DMS 273 treated with DMSO at 0.1 percent for 48 hours (cell line): ENCODE measurements at regions not wholly inside any gene's neighbourhood (a gene's known extent, or its start where the extent isn't known, plus 50 kb on each side); places are given as distances from the start of the nearest gene placed in this dataset.
"Not testable (repeated sequence)": the region's sequence is repeated elsewhere in the genome, so short reads cannot be mapped to it uniquely, and the experiment has no call there.

Source experiments
- DNase-seq: peaks from one replicate; lab custom pipeline; 2025; lab: John Stamatoyannopoulos, UW

DNA sequence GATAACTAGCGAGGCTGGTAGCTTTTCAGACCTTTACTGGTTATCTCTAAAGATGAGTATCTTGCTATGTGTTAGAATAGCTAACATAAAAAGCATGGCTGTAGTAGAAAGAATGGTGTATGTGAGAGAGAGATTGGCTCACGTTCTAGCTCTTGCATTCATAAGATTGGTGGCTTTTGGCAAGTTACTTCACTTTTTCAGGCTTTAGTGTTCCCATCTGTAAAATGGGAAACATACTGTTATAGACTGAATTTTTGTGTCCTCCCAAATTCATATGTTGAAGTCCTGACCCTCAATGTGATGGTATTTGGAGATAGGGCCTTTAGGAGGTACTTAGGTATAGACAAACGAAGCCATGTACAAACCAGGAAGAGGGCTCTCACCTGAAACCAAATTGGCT lies 302.4 kb upstream of the KLF4 start:
- DNase-seq, result no peak

DNA sequence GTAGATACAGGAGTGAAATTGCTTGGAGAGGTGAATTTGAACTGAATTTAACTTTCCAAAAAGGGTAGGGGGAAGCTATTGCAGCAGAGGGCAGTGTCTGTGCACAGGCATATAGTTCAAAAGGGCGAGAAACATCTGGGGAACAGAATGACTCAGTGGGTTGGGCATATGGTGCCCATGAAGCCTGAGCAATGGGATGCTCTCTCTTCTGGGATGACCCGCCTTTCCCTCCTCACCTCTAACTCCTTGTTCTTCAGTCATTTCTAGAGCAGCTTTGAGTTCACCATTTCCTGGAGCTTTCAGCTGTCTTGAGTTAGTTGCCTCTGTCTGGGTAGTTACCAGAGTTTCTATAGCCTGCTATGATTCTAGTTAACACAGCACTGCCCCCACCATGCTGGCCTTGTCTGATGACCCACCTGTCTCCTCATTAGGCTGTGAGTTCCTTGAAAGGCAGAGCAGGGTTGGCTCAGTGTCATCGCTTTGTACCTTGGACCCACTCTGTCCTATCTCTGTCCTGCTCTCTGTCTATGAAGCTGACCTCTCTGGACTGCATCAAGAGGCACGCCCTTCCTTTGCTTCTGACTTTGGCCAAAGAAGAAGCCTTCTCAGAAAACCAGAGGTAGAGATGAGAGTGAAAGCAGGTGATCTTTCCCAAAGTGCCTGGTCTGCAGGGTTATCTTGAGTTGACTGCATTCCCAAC lies 299.6 kb upstream of the KLF4 start:
- DNase-seq, result no peak

DNA sequence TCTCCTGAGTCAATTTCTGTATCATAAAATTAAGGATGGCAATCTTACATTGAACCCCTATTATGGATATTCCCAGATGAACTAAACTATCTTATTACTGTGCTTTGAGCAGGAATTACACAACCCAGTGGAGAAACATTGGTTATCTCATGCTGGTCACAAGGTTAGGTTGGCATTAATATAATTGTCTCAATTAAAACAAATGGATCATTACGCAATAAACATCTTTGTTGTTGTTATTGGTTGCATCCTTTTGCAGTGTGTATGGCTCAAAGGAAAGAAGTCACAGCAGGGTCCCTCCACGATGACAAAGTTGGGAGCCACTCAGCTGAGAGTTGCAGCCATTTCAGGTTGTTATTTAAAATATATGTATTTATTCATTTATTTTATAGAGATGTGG lies 297.0 kb upstream of the KLF4 start:
- no peak for DNase-seq

DNA sequence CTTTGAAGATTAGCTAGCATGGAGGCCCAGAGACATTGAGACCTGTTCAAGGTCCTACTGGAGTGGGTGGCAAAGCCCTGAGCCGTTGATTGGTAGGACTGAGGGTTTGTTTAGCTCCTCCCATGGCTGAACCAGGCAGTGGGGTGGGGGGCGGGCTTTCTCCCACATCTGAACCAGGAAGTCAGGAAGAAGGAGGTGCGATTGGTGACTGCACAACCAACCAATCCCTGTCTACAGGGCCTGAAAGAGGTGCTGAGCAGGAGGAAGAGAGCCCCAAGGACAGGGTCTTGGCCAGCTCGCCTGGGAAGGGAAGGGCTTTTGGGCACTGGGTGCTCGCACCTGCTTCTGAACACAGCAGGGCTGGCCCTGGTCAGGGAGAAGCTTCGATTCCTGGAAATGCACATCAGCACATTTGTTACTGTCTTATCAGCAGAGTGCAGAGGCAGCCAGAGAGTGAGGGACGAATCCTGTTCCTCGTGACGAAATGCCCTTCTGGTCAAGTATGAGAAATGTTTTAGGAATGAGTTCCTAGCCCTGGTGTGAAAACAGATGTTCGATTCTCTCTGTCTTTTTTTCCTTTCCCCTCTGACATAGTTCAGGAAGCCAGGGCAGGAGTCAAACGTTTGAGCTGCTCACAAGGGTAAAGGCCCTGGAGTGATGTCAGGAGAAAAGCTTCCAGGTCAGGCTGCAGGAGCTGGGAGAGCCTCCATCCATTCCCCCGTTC lies 294.8 kb upstream of the KLF4 start:
- DNase-seq, result no peak

DNA sequence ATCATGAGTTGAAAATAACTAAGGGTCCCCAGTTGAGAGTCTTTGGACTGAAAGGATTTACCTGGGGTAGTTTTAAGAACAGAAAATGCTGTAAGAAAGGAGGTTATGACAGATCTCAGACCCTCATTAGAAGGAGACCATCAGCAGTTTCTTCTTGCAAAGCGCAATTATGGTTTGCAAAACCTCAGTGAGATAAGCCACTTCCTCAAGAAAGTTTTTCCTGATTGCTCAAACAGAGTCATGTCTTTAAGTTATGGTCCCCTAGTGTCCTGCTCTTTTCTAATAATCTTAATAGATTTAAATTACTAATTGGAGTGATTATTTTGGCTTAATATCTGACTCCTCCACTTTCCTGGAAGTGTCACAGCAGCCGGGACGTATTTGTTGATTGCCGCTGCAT lies 293.2 kb upstream of the KLF4 start:
- DNase-seq, result no peak

DNA sequence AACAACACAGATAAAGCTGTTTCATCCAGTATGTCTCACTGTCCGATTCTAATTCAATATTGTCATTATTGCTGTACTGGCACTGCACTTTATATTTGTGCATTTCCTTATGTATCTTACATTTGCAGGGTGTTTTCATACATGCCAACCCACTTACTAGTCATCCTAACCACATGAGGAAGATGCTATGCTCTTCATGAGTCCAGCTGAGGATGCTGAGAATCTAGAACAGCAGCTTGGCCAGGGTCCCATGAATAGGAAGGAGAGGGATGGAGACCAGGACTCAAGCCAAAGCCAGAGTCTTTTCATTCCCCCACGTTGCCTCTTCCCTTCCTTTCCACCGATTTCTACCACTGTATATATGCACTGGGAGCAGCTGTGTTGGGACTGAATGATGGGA lies 292.8 kb upstream of the KLF4 start:
- no peak for DNase-seq

DNA sequence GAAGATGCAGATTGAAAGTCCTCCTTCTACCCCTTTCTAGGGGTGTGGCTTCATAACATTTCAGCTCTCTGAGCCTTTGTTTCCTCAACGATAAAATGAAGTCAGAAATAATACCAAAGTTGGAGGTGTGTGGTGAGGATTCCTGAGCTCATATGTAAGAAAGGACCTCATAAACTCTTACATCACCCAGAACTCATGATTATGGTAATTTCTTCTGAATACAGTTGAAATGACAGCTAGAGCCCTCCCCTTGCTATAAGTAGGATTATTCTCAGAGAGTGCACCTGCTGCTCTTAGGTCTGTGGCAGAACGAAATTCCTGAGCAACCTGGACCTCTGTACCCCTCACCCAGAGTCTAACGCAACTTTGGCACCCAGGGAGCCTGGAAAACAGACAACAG lies 291.4 kb upstream of the KLF4 start:
- DNase-seq, result no peak

DNA sequence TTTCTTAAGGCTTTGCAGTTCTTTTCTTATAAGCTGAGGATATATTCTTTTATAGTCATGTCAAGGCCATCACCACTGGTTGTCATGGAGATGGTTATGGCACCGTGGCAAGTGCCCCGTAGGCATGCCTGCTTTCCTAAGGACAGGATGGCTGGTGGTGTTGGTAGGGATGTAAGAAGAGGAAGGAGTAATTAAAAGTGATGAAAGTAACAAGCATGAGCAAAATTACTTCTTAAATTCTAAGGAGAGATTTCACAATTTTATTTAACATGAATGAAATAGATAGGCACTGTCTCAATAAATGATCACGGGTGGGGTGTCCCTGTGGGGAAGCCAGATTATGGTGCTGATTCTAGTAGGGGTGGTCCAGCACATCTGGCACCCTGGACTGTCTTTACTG lies 290.2 kb upstream of the KLF4 start:
- no peak for DNase-seq

DNA sequence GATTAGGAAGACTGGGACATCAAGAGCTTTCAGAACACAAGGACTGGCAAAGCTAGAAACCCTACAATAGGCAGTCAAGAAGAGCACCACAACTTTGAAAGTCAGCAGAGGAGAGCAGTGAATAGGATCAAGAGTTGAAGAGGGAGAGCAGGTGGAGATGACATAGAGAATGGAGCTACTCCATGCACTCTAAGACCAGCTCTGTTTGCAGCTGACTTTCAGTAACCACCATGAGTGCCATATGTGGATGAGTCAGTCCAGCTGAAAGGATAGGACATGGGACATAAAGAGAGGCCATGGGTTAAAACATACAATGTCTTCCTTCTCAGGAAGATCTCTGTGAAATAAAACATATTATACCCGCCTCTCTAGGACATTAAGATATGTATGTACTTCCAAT lies 289.1 kb upstream of the KLF4 start:
- DNase-seq, result no peak

DNA sequence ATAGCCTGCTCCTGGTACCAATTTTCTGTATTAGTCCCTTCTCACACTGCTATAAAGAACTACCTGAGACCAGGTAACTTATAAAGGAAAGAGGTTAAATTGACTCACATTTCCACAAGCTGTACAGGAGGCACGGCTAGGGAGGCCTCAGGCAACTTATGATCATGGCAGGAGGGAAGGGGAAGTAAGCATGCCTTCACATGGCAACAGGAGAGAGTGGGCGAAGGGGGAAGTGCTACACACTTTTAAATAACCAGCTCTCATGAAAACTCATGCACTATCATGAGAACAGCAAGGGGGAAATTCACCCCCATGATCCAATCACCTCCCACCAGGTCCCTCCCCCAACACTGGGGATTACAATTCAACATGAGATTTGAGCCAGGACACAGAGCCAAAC lies 284.5 kb upstream of the KLF4 start:
- DNase-seq, result not testable (repeated sequence)

DNA sequence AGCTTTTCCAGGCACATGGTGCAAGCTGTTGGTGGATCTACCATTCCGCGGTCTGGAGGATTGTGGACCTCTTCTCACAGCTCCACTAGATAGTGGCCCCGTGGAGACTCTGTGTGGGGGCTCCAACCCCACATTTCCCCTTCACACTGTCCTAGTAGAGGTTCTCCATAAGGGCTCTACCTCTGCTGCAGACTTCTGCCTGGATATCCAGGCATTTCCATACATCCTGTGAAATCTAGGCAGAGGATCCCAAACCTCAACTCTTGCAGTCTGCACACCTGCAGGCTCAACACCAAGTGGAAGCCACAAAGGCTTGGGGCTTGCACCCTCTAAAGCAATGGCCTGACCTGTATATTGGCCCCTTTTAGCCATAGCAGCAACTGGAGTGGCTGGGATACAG lies 283.4 kb upstream of the KLF4 start:
- no peak for DNase-seq

DNA sequence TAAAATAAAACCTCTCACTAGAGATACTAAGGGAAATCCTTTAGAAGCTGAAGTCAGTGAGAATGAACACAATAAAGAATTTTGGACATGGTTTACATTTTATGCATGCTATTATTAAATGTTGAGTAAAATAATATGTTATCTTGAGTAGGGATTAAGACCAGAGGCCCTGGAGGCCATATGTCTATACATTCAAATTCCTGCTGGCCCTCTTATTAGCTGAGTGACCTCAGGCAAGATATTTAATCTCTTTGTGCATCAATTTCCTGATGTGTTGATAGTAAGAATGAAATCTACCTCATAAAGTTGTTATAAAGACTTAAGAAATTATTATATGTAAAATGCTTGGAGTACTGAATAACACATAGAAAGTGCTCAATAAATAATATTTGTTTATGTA lies 281.1 kb upstream of the KLF4 start:
- no peak for DNase-seq

DNA sequence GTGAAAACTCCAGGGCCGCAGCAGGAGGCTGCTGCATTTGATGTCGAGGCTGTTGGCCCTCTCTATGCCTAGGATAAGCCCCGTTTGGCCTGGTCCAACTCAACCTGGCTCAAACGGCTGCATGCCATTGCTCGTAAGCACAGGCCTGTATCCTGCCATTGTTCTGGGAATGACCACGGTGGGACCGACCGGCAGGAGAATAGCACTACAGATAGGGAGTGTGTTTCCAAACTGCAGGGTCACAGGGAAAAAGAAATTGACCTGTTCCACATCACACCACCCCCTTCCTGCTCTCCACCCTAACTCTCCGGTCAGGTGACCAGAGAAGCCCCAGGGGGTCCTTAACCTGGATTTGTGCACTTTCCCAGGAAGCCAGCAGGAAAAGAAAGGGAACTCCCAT lies 278.7 kb upstream of the KLF4 start:
- DNase-seq, result no peak

DNA sequence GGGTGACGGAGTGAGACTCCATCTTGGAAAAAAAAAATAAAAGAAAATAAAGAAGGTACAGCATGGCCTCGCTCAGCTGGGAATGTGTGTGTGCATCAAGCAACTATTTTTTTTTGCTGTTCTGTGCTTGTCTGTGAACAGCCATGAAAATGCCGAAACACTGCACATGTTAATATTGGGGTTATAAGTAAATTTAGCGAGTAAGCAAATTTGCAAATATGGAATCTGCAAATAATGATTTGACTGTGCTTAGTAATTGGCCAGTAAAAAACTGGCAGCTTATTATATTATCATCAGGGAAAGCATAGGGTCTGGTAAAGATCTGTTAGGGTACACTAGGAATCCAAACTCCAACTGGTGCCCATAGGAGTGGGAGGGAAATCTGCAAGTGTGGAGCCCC lies 278.1 kb upstream of the KLF4 start:
- no peak for DNase-seq

DNA sequence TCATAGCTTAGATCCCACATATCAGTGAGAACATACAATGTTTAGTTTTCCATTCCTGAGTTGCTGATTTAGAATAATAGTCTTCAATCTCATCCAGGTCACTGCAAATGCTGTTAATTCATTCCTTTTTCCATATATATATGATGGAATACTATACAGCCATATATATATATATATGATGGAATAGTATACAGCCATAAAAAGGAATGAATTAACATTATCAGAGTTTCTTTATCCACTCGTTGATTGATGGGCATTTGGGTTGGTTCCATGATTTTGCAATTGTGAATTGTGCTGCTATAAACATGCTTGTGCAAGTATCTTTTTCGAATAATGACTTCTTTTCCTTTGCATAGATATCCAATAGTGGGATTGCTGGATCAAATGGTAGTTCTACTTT lies 273.9 kb upstream of the KLF4 start:
- DNase-seq, result not testable (repeated sequence)

DNA sequence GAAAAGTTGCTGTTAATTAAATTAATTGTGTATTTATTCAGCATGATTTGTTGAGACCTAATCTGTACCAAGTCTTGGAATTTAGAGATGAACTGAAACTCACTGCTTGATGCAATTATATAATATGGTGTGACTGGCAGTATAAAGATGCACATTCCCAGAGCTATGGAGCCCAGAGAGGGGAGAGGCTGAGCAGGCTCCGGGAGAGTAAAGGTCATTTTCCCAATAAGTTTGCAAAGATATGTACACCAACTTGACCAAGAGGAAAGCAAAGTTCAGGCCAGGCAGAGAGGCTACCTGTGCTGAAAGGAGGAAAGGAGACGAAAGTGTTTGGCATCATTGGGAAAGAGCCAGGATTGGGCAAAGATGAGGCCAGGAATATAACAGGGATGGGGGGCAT lies 271.7 kb upstream of the KLF4 start:
- DNase-seq, result no peak

DNA sequence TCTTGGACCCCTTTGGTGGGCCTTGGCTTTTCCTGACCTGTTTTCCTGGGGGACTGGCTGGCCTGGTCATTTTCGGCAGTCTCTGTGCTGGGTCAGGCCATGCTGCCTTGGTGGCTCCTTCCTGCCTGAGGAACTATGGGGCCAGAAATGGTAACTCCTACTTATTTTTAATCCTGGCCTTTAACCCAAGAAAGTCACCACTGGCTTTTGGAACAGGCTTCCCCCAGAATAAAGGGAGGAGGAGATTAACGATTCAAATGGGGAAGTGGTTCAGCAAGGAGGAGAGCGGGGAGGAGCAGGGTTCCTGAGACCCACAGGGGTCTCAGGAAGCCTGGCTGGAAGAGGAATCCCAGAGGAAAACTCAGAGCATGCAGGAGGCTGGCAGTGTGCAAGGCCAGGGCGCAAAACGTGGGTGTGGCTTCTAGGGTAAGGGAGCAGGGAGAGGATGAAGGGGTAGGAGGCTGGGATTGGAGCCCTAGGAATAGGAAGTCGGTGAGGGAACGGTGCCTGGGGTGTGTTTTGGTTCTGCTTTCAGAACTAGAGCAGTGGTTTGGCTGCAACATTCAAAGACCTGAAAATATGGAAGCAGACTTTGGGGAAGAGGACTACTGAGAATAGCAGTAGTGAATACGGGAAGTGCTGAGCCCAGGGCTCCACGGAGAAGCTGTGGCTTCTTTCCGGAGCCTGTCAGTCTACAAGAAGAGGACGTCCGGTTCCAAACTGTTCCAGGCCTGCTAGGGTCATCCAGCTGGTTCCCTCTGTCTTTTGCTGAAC lies 271.1 kb upstream of the KLF4 start:
- DNase-seq, result no peak

DNA sequence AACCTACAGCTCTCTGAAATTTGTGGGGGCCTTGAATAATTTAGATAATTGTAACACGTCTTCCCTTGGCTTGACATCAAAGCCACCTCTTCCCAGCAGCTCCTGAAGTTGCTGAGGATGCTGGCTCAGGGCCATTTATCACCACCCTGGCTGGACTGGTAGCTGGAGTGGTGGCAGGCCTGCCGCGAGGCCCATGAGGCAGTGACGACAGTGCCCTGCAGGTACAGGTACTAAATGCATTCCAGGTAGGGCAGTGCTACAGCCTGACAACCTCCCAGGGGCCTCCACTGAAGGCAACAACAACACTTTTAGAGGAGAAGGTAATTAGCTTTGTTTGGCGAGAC lies 270.2 kb upstream of the KLF4 start:
- no peak for DNase-seq

DNA sequence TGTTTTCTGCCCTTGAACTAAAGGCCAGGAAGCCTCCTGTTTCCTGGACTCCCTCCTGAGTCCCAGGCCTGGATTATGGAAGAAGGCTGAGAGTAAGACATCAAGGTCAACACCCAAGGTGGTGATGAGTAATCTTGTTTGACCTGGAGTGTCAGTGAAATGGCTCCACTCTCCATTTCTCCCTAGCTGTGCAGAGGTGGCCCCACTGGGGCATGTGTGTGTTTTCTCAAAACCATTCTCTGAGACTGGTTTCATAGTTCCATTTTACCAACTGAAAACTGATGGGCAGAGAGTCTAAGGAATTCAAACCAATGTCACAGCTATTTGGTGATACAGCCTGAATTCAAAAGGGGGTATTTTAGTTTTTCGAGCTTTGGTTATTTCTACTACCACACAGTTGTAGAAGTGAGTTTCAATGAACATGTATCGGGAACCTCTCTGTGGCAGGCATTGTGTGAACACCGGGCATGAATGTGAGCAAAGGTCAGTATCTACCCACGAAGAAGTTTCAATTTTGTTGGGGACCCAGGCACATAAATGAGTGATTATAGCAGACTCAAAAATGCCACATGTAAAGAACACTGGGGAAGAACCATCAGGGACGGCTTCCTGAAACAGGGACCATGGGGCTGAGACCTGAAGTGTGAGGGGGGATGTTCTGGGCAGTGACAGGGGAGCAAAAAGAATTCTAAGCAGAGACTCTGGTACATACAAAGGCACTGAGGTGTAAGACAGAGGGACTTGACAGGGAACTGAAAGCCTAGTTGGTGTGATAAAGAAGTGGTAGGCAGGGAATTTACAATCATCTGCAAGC lies 269.6 kb upstream of the KLF4 start:
- no peak for DNase-seq

DNA sequence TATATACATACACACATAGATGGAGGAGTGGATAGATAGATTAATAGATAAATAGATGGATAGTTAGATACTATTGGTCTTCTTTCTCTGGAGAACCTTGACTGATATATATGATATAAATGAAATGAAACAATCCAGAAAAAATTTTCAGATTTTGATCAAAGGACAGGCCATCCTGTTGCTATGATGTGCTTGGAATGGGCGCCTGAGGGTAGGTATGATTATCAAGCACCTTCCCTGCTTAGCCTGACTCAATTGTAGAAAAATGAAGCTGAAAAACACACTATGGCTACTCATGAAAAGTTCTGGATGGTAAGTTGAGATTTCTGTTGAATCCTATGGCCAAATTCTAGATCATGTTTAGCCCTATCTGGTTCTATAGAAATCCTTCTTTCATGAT lies 266.5 kb upstream of the KLF4 start:
- DNase-seq, result no peak

DNA sequence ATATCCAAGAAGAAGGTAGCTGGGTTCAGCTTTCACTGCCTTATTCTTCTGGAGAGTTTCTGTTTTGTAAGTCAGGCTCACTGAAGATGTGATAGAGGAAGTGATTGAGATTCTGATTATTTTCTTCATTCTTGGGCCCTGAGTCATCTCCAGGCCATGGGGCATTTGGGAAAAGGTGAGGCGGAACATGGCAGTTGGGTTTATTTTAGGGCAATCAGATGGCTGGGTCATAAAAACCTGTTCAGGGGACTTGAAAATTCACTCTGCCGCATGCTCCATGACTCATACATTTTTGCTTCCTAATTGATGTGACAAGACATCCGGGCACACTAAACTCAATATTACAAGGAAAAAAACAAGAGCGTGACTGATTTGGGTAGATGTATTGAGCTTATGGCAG lies 265.7 kb upstream of the KLF4 start:
- DNase-seq, result no peak

DNA sequence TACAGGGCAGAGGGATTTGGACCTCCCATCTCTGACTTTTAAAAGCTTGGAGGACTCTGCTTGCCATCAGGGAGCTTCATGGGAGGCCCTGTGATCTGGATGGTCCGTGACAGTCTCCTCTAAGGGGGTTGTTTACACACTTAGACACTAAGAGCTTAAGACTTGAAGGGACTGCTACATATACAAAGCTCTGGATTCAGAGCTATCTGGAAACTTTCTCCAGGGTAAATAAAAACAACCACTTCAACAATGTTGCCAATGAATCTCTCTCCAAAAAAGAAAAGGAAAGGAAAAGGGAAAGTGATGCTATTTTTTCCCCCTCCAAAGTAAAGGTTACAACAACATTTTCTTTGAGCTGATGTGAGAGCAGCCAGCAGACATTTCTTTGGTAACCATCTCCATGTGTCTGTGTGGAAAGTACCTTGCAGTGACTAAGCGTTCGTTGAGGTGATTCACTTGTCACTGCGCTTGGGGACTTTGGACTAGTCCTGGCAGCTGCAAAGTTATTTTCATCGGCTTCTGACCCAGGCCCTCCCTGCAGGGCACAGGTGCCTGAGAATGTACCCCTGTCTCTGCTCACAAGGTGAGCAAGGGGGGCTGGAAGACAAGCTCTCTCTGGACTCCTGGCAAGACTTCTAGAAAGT lies 262.1 kb upstream of the KLF4 start:
- DNase-seq, result no peak
